ENCODE measurements at regions not wholly inside any gene's neighbourhood (a gene's known extent, or its start where the extent isn't known, plus 50 kb on each side); places are given as distances from the start of the nearest gene placed in this dataset.
"Not testable (repeated sequence)": the region's sequence is repeated elsewhere in the genome, so short reads cannot be mapped to it uniquely, and the experiment has no call there.

DNA sequence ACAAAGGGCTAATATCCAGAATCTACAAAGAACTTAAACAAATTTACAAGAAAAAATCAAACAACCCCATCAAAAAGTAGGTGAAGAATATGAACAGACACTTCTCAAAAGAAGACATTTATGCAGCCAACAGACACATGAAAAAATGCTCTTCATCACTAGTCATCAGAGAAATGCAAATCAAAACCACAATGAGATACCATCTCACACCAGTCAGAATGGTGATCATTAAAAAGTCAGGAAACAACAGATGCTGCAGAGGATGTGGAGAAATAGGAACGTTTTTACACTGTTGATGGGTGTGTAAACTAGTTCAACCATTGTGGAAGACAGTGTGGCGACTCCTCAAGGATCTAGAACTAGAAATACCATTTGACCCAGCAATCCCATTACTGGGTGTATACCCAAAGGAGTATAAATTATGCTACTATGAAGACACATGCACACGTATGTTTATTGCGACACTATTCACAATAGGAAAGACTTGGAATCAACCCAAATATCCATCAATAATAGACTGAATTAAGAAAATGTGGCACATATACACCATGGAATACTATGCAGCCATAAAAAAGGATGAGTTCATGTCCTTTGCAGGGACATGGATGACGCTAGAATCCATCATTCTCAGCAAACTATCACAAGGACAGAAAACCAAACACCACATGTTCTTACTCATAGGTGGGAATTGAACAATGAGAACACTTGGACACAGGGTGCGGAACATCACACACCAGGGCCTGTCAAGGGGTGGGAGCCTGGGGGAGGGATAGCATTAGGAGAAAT, 241.5 kb downstream of the KCNRG start:
- not testable (repeated sequence) for TF ChIP-seq POLR2A (IDR thresholded peaks at IDR 0.05; ENCODE audit: low read depth, low read length); POLR2AphosphoS5 (IDR thresholded peaks at IDR 0.05; ENCODE audit: low read depth, low read length); TAF1 (IDR thresholded peaks at IDR 0.05; ENCODE audit: low read depth, low read length); PAX5 (IDR thresholded peaks at IDR 0.05; ENCODE audit: insufficient read depth, low read length, severe bottlenecking); SPI1 (IDR thresholded peaks at IDR 0.05; ENCODE audit: low read depth, low read length); POU2F2 (IDR thresholded peaks at IDR 0.05; ENCODE audit: low read depth, low read length)

Measured in GM12891 (cell line).